ENCODE measurements at regions not wholly inside any gene's neighbourhood (a gene's known extent, or its start where the extent isn't known, plus 50 kb on each side); places are given as distances from the start of the nearest gene placed in this dataset.
"Not testable (repeated sequence)": the region's sequence is repeated elsewhere in the genome, so short reads cannot be mapped to it uniquely, and the experiment has no call there.

DNA sequence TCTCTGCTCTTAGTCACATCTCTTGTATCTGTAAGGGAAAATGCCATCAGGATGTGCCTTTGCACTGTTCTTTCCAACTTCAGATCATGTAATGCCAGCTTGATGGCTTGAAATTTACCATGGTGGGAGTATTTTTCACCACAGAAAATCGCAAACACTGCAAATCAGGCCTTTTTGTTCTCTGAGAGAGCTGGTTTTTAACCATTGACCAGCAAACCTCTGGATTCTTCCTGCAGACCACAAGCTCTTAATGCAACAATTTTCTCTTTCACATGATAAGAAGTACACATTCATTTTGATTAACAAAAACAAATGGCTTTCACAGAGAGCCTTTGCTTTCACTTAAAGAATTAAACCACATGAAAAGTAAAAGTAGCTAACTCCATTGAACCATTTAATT lies 145.4 kb upstream of the NEBL start:
- no peak for FAIRE-seq

DNA sequence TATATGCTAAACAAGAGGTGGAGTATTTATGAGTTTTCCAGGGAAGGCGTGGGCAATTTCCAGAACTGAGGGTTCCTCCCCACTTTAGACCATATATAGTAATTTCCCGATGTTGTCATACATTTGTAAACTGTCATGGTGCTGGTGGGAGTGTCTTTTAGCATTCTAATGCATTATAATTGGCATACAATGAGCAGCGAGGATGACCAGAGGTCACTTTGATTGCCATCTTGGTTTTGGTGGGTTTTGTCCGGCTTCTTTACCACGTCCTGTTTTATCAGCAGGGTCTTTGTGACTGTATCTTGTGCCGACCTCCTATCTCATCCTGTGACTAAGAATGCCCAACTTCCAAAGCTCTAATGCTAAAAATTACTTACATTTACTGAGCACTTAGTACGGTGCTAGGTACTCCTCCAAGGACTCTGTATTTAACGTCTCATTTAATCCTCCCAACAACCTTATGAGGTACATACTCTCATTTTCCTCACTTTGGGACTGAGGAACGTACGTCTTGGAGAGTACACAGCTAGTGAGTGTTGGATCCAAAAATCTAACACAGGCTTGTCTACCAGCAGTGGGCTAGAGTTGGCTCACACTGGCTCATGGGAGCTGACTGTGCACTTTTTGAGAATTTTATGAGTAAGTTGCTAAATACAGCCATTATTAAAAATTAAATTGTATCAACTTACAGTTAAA lies 144.8 kb upstream of the NEBL start:
- FAIRE-seq = no peak

DNA sequence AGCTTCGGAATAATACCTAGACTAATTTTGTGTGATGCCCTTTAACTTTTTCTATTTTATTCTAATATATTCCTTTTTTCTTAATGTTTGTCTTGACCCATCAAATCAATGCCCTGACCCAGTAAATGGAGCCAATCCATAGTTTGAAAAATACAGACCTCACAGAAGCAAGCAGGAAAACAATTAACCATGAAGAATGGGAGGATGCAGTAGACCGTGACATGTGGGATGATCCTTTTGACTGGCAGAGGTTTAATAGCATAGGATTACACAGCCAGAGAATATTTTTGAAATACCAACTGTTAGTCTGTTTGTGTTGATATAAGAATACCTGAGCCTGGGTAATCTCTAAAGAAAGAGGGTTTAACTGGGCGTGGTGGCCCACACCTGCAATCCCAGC lies 142.6 kb upstream of the NEBL start:
- FAIRE-seq = no peak

DNA sequence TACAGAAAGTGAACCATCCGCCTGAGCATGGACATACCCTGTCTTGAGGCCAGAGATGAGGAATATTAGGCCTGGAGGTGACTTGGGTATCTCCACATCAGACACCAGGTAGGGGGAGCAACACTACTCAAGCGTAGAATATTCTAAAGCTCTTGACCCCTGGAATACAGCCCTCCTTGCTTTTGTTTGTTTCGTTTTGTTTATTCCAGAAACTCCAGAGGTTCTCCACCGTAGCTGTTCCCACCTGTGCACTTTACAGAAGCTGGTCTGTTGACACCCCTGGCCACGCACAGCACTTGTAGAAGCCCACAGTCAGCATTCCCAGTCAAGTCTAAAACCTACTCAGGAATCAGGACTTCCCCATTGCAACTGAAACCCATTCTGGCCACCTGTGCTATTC lies 139.6 kb upstream of the NEBL start:
- FAIRE-seq = no peak

DNA sequence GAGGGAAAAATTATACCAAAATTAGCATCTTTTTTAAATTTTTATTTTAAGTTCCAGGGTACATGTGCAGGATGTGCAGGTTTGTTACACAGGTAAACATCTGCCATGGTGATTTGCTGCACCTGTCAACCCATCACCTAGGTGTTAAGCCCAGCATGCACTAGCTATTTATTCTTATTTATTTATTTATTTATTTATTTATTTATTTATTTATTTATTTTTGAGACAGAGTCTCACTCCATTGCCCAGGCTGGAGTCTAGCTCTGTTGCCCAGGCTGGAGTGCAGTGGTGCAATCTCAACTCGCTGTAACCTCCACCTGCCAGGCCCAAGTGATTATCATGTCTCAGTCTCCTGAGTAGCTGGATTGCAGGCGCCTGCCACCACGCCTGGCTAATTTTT lies 137.7 kb upstream of the NEBL start:
- FAIRE-seq = not testable (repeated sequence)

DNA sequence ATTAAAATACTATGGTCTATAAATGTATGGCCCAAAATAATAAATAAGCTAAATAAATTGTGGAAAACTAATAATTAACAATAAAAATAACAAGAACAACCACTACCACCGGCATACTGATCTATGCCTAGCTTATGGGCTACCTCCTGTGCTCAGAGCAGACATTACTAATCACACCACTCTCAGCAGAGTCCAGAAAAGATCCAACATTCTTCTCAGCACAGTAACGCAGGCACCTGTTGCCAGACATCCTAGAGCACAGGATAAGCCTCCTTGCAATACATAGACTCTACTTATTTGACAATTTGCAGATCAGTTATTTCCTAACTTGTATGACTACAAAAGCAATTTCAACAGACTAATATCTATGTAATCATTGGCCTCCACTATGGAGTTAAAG lies 137.1 kb upstream of the NEBL start:
- no peak for FAIRE-seq

DNA sequence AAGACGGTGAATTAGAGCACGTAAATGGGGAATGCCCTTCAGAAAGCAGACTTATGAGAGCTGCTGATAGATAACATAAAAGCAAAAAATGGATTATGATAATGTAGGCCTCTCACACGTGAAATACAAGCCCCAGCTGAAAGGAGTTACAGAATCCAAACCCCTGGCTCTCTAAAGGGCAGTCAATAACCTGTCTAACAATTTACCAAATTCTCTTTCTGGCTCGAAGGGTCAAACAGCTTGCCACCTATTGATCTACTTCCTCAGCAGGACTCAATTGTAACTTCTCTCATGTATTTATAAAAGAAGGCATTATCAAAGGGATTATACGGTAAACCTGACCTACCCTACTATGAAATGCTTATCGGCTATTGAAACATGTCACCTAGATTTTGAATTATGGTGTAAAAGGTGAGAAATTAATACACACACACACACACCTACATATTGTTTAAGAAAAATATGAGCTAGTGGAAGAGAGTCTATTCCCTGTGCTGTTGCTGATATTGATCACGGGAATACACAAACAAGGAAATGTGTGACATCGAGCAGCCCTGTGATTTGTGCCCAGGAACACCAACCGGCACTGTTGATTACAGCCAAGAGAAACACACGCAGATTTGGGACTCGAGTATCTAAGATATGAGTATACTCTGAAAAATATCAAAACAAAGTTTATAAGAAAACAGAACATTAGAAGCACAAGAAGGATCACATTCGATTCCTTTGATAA lies 135.6 kb upstream of the NEBL start:
- FAIRE-seq = no peak

DNA sequence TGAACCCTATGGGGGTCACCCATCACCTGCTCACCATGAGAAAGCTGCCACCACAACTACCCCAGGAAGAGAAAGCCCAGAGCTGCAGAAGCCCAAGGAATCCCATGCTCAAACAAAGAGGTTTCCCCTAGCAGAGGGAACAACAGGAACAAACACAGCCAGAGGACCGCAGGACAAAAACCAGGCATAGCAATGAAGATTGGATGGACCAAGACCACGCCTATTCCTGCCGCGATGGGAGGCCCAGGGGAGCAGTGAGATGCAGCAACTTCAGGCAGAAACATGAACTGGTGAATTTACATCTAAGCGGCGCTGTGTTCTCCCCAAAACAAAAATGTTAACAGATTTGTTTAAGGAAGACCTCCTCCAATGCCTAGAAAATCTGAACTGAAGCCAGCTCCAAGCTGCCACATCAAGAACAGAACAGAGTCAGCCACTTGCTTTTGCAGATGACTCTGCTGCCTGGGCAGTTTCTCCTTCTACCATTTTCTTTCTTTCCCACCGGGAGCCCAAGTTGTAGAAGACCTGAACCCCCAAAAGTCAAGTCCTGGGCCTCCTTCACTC lies 134.2 kb upstream of the NEBL start:
- FAIRE-seq = no peak

DNA sequence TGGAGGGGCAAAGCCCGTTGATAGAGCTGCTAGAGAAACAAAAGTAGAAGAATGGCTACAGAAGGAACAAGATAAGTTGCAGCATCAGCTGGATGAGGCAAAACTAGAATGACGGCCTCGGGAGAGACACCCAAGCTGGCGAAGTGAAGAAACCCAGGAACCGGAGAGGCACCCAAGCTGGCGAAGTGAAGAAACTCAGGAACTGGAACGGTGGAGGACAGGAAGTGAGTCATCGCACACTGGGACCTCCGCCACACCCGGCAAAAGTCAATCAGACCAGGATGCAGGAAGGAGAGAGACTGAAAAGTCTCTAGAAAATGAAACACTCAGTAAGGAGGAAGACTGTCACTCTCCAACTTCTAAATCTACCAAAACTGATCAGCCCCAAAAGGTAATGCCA lies 133.0 kb upstream of the NEBL start:
- no peak for FAIRE-seq

DNA sequence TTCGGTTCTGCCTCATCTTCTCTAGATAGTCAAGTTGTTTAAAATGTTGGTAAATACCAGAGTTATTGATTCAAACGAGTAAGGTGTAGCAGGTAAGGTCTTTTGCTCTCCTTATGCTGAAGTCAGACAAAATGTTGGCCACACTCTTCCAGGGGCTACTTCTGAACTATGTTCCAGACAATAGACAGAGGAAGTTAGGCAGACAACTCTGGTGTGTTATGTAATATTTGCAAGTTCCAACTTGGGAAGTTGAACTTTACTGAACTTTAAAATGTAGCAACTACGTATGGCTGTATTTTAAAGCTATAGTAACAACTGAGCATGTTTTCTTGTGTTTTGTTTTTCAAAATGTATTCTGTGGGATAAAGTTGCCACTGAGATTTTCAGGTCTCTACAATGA lies 125.7 kb upstream of the NEBL start:
- FAIRE-seq = no peak

DNA sequence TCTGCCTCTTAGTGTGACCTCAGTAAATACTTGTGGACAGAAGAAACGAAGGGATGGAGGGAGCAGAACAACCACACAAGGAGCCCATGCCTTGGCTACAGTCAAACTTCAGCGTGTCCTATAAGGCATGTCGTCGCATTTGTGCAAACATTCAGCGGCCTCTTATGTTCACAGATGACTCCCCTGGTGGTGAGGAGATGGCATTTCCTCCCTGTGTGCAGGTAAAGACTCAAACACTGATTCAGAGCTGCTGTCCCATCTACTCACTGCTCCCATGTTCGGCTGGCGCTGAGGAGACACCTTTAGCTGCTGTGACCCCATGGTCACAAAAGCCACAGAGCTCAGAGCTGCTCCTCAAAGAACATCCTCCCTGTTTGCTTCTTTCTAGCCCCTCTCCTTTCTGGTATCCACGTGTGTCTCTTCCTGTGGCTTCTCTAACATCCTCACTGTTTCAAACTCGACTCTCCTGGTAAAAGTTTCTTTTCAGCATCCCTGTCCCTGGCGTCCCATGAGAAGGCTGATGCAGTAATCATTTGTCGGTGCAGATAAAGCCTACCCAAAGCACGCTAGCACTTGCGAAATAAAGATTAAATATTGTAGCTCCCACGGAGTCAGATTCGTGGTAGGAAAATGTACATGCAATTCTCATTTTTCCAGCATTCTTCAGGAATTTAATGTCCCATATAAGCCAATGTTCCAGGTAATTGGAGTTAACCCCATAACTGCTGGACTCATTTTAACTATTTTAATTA lies 124.9 kb upstream of the NEBL start:
- FAIRE-seq = no peak

DNA sequence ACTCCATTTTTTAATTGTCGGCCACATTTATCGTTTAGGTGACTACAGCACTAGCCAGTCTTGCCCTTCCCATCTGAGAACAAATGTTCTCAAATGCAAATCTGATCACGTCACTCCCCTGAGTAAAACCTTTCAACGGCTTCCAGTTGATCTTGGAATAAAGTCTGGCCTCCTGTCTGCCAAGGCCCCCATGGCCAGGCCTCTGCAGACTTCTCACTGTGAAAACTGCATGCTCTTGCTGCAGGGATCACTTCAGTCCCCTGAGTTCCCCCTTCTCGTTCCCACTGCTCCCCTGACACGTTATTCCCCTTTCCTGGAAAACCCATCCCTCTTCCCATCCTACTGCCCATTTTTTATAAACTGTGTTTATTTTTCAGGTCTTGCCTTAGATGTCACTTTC lies 124.1 kb upstream of the NEBL start:
- FAIRE-seq = no peak

DNA sequence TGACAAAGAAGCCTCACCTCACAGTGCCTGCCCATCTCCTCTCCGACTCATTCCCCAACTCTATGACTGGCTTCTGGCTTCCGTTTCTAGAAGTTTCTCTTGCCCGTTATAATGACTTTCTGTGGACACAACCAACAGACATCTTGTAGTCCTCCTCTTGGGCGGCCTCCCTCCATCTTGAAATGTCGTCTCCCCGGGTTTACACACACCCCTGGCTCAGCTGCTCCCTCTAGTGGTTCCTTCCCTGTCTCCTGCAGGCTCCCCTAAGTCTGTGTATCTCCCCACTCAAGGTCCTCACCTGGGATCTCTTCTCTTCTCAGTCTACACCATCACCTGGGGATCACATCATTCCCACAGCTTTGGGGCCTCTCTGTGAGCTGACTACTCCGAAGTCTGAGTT lies 123.4 kb upstream of the NEBL start:
- no peak for FAIRE-seq

DNA sequence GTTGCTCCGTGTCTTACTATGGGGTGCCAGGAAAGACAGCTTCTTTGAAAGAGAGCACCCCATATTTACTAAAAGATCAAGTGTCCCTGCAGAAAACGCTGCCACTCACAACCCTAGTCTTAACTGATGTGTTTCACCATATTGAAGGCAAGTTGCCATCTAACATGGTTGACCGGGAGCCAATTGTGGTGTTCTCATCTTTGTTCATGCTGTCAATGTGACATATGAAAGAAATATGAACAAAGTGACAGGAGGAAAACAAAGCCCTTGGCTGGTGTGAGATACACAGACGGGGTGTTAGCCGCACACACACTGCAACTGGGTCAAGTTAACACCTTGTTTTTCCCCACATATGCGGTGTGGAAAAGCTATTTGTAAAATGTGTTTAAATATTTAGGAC lies 122.3 kb upstream of the NEBL start:
- no peak for FAIRE-seq

DNA sequence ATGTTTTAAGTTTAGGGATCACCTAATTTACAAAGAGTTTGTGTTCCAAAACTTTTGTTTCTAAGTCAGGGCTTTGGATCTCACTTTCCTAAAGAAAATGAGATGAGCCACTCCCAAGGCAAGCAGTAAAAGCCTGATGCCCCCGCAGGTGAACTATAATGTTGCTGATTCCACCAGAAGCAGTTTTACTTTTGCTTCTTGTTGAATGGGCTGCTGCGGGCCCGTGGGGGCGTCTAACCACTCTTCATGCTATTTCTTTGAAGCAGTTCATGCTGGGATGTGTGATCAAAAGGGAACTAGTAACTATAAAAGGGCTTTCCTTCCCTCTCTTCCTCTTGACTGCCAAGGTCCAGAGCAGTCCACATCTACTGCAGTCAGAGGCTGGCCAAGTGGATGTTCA lies 118.7 kb upstream of the NEBL start:
- FAIRE-seq = no peak

DNA sequence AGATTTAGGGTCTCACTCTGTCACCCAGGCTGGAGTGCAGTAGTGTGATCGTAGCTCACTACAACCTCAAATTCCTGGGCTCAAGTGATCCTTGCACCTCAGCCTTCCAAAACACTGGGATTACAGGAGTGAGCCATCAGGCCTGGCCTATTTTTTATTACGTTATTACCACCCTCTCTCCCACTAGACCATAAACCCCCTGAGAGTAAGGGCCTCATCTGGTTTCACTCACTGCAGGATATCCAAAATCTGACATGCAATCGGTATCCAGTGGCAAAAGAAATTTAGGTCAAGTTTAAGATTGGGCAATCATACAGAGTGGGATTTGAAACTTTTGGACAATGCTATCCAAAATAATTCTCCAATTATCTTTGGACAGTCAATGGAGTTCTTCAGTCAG lies 117.0 kb upstream of the NEBL start:
- FAIRE-seq = no peak

DNA sequence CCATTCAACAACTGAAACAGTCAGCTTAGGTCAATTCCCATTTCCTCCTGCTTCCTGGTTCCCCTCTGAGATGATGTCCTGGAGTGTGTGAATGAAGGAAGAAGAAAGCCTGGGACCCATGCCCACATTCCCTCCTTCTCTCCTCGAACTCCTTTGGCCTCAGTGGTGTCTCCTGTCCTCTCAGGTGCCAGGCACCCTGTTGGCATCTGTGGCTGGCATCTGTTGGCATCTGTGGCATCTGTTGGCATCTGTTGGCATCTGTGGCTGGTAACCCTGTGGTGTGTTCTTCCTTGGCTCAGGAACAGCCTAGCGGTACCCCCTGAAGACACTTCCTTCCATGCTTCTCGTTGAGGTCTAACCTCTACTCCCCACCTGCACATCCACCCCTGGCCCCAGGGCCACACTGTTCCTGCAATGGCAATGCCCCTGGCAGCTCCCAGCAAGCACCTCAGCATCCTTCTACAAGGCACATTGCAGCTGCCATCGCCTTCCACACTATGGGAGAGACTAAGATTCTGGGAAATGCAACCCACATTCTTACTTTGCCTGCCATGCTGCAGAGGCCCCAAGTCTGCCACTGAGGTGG lies 114.4 kb upstream of the NEBL start:
- FAIRE-seq = no peak

DNA sequence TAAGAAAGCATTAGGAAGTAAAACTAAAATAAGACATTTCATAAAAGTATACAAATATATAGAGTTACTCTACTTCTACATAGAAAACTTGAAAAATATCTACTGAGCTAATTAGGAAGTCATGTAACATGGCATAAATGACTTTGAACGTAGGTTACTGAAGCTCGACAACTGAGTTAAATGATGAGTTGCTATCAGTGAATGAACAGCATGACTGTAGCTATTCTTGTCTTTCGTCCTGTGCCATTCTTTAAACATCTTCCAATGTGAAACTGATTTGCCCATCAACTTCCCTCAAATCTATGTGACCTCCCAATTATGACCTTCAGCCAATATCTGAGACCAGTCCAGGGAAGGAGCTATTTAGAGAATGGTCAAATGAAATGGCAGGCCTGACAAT lies 113.5 kb upstream of the NEBL start:
- FAIRE-seq = no peak

DNA sequence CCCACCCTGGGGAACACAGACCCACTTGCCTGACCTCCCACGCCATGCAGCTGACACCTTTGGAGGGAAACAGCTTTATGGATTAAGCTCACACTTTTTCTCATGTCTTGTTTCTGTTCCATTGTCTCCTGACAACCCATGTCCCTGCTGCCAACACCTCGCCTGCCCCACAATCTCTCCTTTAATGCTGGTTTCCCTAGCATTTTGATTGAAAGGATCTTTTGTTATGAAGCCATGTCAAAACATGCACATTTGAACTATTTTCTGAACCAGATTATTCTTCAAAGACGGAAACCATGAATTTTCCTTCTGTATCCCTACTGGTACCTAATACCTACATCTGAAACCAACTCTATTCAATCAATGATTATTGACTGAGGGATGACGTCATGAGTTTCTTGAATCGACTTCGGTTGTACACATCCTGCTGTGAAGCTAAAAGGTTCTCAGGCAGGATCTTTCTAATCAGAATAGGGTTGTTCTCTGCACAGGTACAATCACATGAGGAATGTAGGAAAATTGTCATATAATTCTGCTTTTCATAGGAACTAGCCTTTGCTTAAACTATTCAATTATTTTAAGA lies 106.2 kb upstream of the NEBL start:
- no peak for FAIRE-seq

DNA sequence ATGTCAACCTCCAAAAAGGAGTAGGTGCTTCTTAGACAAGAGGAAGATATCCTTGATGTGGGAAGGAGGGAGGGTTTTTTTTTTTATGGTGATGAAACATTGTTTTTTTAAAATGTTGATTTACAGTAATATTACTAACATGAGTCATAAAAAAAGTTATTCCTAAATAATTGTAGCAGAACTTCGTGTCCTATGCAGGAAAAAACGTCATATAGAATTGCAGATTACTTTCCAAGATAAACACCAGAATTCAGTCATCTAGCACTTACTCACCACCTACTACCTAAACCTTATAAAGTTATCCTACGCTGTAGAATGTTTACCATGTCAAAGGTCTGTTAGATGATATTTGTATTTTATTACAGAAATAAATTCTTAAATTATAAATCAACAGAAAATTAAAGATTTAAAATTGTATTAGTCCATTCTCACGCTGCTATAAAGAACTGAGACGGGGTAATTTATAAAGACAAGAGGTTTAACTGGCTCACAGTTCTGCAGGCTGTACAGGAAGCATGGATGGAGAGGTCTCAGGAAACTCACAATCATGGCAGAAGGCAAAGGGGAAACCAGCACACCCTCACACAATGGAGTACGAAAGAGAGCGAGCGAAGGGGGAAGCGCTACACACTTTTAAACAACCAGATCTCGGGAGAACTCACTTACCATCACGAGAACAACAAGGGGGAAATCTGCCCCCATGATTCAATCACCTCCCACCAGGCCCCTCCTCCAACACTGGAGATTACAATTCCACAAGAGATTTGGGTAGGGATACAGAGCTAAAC lies 105.2 kb upstream of the NEBL start:
- FAIRE-seq = no peak

DNA sequence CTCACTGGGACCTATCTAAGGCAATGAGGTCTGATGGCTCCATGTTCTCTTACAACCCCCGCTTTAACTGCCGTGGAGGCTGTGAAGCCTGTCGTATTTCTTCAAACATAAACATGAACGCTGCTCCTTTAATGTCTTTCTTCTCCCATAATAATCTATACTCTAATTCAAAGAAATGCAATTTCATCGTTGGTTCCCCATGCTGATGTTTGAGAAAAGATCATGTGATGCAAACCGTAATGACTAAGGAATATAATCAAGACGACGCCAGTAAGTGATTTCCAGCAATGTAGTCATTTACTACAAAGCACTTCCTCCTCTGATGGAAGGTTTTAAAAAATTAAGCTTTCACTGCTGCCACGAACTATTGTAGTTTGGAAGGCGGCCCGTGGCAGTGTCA lies 102.6 kb upstream of the NEBL start:
- no peak for FAIRE-seq

DNA sequence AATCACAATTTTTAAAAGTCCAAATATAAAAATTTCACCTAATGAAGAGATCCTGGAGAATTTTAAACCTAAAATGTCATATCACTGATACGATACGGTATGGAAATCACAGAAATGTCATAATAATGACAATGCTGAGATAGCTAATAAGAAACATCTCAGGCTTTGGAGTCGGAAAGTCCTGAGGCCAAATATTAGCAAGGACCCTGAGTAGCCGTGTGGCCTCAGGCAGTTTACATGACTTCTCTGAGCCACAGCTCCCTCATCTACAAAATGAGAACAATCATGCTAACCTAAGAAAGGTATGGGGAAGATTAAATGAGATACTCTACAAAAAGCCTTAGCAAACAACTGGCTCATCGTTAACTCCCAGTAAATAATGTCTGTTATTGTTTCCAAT lies 100.9 kb upstream of the NEBL start:
- no peak for FAIRE-seq

All from TTC549 (cell line).